Sigmoid colon (tissue), 6 donors: ENCODE measurements at regions not wholly inside any gene's neighbourhood (a gene's known extent, or its start where the extent isn't known, plus 50 kb on each side); places are given as distances from the start of the nearest gene placed in this dataset.

Experiments
- DNase-seq: peaks from one replicate; pipeline ENCODE4 v3.0.0-alpha.2; 2019
- H3K27ac ChIP-seq, 4 donors: fragments of 200-600 bp; sonication (generic); one replicate each; pipeline ENCODE4 v1.5.1; 2016 to 2019; ENCODE audit warnings: mild to moderate bottlenecking in 1 of 4
- H3K27me3 ChIP-seq, 3 donors: fragments of 200-600 bp; sonication (generic); one replicate each; pipeline ENCODE4 v1.5.1; 2019; ENCODE audit warnings: mild to moderate bottlenecking in 1 of 3
- H3K36me3 ChIP-seq, 4 donors: fragments of 200-600 bp; sonication (generic); one replicate each; pipeline ENCODE4 v1.5.1; 2016 to 2019
- H3K4me1 ChIP-seq, 4 donors: fragments of 200-600 bp; sonication (generic); one replicate each; pipeline ENCODE4 v1.5.1; 2017 to 2019
- H3K4me3 ChIP-seq, 4 donors: fragments of 200-600 bp; sonication (generic); one replicate each; pipeline ENCODE4 v1.5.1; 2017 to 2019; ENCODE audit warnings: mild to moderate bottlenecking in 2 of 4, moderate library complexity in 1 of 4
- H3K9me3 ChIP-seq, 4 donors: fragments of 200-600 bp in 3 of 4; sonication (generic) in 3 of 4; one replicate each; pipeline versions ENCODE4 v1.5.1 to v1.6.1; 2013 to 2019
- EP300 ChIP-seq, 4 donors: sonication (generic); formaldehyde crosslinking; IDR thresholded peaks; one replicate each; pipeline ENCODE4 v1.6.1; 2017; ENCODE audit warnings: antibody characterized with exemption in 4 of 4
- POLR2A ChIP-seq, 2 donors: fragments of 450-650 bp; IDR thresholded peaks; one replicate each; pipeline ENCODE4 v1.6.1; 2016; ENCODE audit warnings: antibody characterized with exemption in 2 of 2, mild to moderate bottlenecking in 2 of 2, moderate library complexity in 2 of 2
- POLR2AphosphoS5 ChIP-seq, 4 donors: sonication (generic); formaldehyde crosslinking; IDR thresholded peaks; one replicate each; pipeline ENCODE4 v1.6.1; 2017; ENCODE audit warnings: antibody characterized with exemption in 4 of 4
- WGBS, 2 donors: extraction: QIAGEN DNeasy Blood & Tissue Kit; methylation state at CpG; one replicate each; pipeline ENCODE4 v1.1.7; 2013; 5-methylcytosine and 5-hydroxymethylcytosine counted together
- intact Hi-C: fragments of 100-400 bp; cut with DNase I; formaldehyde crosslinking; loops from one replicate; pipeline ENCODE4 v1.15.1; 2023
- TF ChIP-seq, protein P1 (sequence below), 4 experiments: fragments of 450-650 bp in 3 of 4; fragments of 200-600 bp in 1 of 4; IDR thresholded peaks; one replicate each; pipeline ENCODE4 v1.5.1; 2016 to 2019; ENCODE audit warnings: antibody characterized with exemption in 4 of 4, mild to moderate bottlenecking in 3 of 4, moderate library complexity in 2 of 4
- donor health status: healthy with polysubstance abuse.
- donor health status: healthy.

DNA sequence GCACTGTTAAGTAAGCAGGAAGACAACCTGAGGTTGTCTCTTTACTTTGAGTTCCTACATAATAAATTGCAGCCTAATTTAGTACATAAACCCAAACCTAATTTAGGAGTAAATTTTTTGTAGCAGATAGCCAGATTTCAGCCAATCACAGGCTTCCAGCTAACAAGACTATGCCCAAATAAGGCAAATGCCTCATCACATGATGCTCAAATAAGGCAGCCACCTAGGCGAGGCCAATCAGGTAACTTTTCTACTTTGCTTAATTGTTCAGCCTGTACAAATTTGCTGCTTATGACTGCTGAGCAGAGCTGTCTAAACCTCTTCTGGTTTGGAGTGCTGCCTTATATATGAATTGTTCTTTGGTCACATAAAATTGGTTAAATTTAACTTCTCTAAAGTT lies 1118.7 kb upstream of the TMEM132C start:
- H3K9me3 ChIP-seq: no peaks in the 10 kb centered on the region
- intact Hi-C loops: no loop called here
- no peak for DNase-seq
- 90 to 97% methylated on average over 1 of the region's 1 CpG for WGBS, 2 donors
- H3K4me1 ChIP-seq: peaks cover 0 to 13% (median 3%) of the 10 kb centered on the region in 4 donors
- no peaks in the 10 kb centered on the region for H3K36me3 ChIP-seq
- no peak overlapping the region for H3K4me3 ChIP-seq
- H3K27ac ChIP-seq: no peak overlapping the region
- no peaks in the 10 kb centered on the region for H3K27me3 ChIP-seq
- TF ChIP-seq EP300 (IDR thresholded peaks at IDR 0.05) (no peak), POLR2AphosphoS5 (IDR thresholded peaks at IDR 0.05) (no peak), POLR2A (IDR thresholded peaks at IDR 0.05) (no peak)
- TF ChIP-seq, protein P1, sequence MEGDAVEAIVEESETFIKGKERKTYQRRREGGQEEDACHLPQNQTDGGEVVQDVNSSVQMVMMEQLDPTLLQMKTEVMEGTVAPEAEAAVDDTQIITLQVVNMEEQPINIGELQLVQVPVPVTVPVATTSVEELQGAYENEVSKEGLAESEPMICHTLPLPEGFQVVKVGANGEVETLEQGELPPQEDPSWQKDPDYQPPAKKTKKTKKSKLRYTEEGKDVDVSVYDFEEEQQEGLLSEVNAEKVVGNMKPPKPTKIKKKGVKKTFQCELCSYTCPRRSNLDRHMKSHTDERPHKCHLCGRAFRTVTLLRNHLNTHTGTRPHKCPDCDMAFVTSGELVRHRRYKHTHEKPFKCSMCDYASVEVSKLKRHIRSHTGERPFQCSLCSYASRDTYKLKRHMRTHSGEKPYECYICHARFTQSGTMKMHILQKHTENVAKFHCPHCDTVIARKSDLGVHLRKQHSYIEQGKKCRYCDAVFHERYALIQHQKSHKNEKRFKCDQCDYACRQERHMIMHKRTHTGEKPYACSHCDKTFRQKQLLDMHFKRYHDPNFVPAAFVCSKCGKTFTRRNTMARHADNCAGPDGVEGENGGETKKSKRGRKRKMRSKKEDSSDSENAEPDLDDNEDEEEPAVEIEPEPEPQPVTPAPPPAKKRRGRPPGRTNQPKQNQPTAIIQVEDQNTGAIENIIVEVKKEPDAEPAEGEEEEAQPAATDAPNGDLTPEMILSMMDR (IDR thresholded peaks at IDR 0.05): no peak

DNA sequence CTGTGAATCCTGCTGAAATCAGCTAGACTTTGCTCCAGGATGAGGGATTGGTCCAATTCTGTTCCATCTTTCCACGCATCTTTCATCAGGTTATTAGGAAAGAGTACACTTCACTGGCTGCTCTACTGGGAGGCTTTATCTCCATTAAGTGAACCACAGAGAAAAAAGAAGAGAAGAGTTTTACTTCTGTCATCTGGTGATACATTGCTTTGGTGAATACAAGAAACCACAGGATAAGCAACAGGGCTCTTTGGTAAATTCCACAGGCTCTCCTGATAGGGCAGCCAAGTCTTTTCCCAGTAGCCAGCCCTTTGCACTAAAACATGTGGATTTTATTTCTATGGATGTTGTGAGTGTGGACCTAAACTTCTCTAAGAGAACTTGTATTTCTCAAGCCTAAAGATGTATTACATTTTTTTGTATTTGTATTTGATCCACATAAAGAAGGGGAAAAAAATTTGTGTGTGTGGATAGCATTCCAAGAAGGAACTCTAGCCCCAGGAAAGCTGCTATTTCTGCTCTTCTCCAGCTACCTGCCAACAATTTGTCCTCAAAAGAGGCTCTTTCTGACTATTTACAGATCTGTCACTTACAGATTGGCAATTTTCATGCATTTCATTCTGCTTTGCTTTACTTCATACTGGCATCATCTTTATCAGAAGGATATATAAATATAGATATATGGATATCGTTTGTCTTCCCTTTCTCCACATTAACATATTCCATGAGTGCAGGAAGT lies 1117.6 kb upstream of the TMEM132C start:
- intact Hi-C loops: no loop called here
- Histone ChIP-seq H3K27me3 (no peaks in the 10 kb centered on the region), H3K27ac (no peak overlapping the region), H3K4me1 (peaks cover 0 to 13% (median 3%) of the 10 kb centered on the region in 4 donors), H3K36me3 (no peaks in the 10 kb centered on the region), H3K4me3 (no peak overlapping the region), H3K9me3 (no peaks in the 10 kb centered on the region)
- no peak for DNase-seq
- 64 to 81% methylated on average over 2 of the region's 2 CpGs for WGBS, 2 donors
- no peak for TF ChIP-seq EP300 (IDR thresholded peaks at IDR 0.05)
- no peak for TF ChIP-seq POLR2A (IDR thresholded peaks at IDR 0.05)
- TF ChIP-seq POLR2AphosphoS5 (IDR thresholded peaks at IDR 0.05): no peak
- TF ChIP-seq, protein P1 (IDR thresholded peaks at IDR 0.05): no peak

DNA sequence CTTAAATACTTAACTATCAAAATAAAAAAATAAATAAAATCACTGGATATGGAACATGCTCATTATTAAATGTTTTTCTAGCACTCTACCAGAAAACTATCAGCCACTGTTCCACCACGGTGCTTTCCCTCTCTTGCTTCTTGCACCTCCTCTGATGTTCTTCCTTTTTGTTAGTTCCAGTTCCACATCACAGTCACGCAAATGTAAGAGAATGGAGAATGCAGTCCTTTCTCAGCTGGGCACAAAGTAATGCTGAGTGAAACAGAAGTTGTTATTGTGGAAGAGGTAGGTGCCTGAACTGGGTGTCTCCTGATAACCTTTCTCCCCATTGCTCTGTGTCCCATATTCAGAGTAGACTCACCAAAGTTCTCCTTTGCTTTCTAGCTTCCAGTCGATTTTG lies 1116.9 kb upstream of the TMEM132C start:
- Histone ChIP-seq H3K27me3 (no peaks in the 10 kb centered on the region), H3K9me3 (no peaks in the 10 kb centered on the region), H3K36me3 (no peaks in the 10 kb centered on the region), H3K27ac (no peak overlapping the region), H3K4me1 (peaks cover 0 to 13% (median 3%) of the 10 kb centered on the region in 4 donors), H3K4me3 (no peak overlapping the region)
- DNase-seq: no peak
- intact Hi-C loops: no loop called here
- WGBS, 2 donors: 68 to 74% methylated on average over 3 of the region's 3 CpGs
- TF ChIP-seq POLR2A (IDR thresholded peaks at IDR 0.05) (no peak), EP300 (IDR thresholded peaks at IDR 0.05) (no peak), POLR2AphosphoS5 (IDR thresholded peaks at IDR 0.05) (no peak)
- TF ChIP-seq, protein P1 (IDR thresholded peaks at IDR 0.05): no peak

DNA sequence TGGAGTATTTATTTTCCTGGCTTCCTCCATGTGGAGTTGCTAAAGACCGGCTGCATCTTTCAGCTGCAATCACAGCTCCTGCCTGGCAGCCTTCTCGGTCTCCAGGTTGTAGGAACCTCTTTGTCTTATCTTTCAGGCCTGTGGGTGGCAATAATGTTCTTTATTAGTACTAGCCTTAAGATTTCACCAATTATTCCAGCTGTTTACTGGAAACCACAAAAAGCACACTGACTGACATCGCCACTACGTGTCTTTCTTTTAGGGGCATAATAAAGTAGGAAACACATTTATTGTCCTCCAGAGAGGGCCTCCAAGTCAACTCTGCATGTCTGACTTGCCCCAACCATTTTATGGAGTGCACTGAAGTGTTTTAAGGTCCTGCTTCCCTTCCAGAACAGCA lies 1116.5 kb upstream of the TMEM132C start:
- no peak overlapping the region for H3K4me3 ChIP-seq
- intact Hi-C loops: no loop called here

More for the DNA sequence above, 1116.5 kb upstream of the TMEM132C start:
- DNase-seq: no peak
- Histone ChIP-seq H3K4me1 (peaks cover 0 to 12% (median 3%) of the 10 kb centered on the region in 4 donors), H3K27me3 (no peaks in the 10 kb centered on the region), H3K9me3 (no peaks in the 10 kb centered on the region), H3K36me3 (no peaks in the 10 kb centered on the region), H3K27ac (no peak overlapping the region)
- TF ChIP-seq EP300 (IDR thresholded peaks at IDR 0.05) (no peak), POLR2A (IDR thresholded peaks at IDR 0.05) (no peak), POLR2AphosphoS5 (IDR thresholded peaks at IDR 0.05) (no peak)
- TF ChIP-seq, protein P1 (IDR thresholded peaks at IDR 0.05): no peak
- WGBS, 2 donors: 78 to 80% methylated on average over 4 of the region's 4 CpGs
